CD14-positive monocyte (primary cell): ENCODE measurements at regions not wholly inside any gene's neighbourhood (a gene's known extent, or its start where the extent isn't known, plus 50 kb on each side); places are given as distances from the start of the nearest gene placed in this dataset.

Source experiments
- DNase-seq, 3 donors: peaks; one replicate each; pipeline ENCODE4 v3.0.0-alpha.2; 2011 to 2022
- H2AFZ ChIP-seq: 2 replicates; pipeline ENCODE4 v1.6.0; 2012; ENCODE audit warnings: mild to moderate bottlenecking, low read depth, low read length, inconsistent platforms; ENCODE audit not compliant: insufficient read depth, poor library complexity, severe bottlenecking
- H3K27ac ChIP-seq, 2 donors: 1 replicate in 1 of 2; 2 replicates in 1 of 2; pipeline ENCODE4 v1.5.1; 2012 to 2013; ENCODE audit warnings: low read length in 2 of 2, control low read depth in 1 of 2, inconsistent platforms in 1 of 2, low read depth in 1 of 2, mild to moderate bottlenecking in 1 of 2
- H3K27me3 ChIP-seq, 2 donors: one replicate each; pipeline versions ENCODE4 v1.6.0 to v1.6.1; 2011 to 2013; ENCODE audit warnings: low read length in 2 of 2; ENCODE audit not compliant: control insufficient read depth in 2 of 2, insufficient read depth in 2 of 2
- H3K36me3 ChIP-seq, 2 donors: replicated peaks in 1 of 2; 1 replicate in 1 of 2; 2 replicates in 1 of 2; pipeline versions ENCODE4 v1.5.1 to v1.6.1; 2012 to 2013; ENCODE audit warnings: low read length in 2 of 2, control low read depth in 1 of 2, inconsistent platforms in 1 of 2, mild to moderate bottlenecking in 1 of 2; ENCODE audit not compliant: insufficient read depth in 2 of 2, control insufficient read depth in 1 of 2
- H3K4me1 ChIP-seq, 2 donors: 1 replicate in 1 of 2; 2 replicates in 1 of 2; pipeline versions ENCODE4 v1.5.1 to v1.6.1; 2012 to 2013; ENCODE audit warnings: low read length in 2 of 2, control low read depth in 1 of 2, inconsistent platforms in 1 of 2, mild to moderate bottlenecking in 1 of 2, moderate library complexity in 1 of 2; ENCODE audit not compliant: insufficient read depth in 2 of 2, control insufficient read depth in 1 of 2
- H3K4me2 ChIP-seq: replicated peaks from 2 replicates; pipeline ENCODE3; 2012; ENCODE audit warnings: low read length, moderate library complexity, mild to moderate bottlenecking; ENCODE audit not compliant: poor library complexity, severe bottlenecking; ENCODE audit errors: extremely low read depth
- H3K4me3 ChIP-seq, 3 experiments: fragments of 200-600 bp in 1 of 3; sonication (generic) in 1 of 3; replicated peaks in 1 of 3; 1 replicate in 2 of 3; 2 replicates in 1 of 3; pipeline ENCODE4 v1.5.1; 2011 to 2013; ENCODE audit warnings: low read length in 3 of 3, mild to moderate bottlenecking in 3 of 3, control low read depth in 2 of 3, low read depth in 2 of 3, inconsistent platforms in 1 of 3, moderate library complexity in 1 of 3
- H3K79me2 ChIP-seq: 2 replicates; pipeline ENCODE4 v1.6.0; 2012; ENCODE audit warnings: mild to moderate bottlenecking, control low read depth, inconsistent platforms, low read length, moderate library complexity; ENCODE audit not compliant: insufficient read depth
- H3K9ac ChIP-seq: 2 replicates; pipeline ENCODE4 v1.6.0; 2017; ENCODE audit warnings: low read length, mild to moderate bottlenecking; ENCODE audit not compliant: insufficient read depth, poor library complexity, severe bottlenecking
- H3K9me3 ChIP-seq, 2 donors: replicated peaks in 1 of 2; 1 replicate in 1 of 2; 2 replicates in 1 of 2; pipeline versions ENCODE4 v1.5.1 to v1.6.1; 2012 to 2013; ENCODE audit warnings: low read length in 2 of 2, control low read depth in 1 of 2; ENCODE audit not compliant: control insufficient read depth in 1 of 2, insufficient read depth in 1 of 2
- H4K20me1 ChIP-seq: 2 replicates; pipeline ENCODE4 v1.6.0; 2012; ENCODE audit warnings: mild to moderate bottlenecking, low read length, control low read depth, moderate library complexity; ENCODE audit not compliant: insufficient read depth
- H3K27ac Mint-ChIP-seq, 7 donors: one replicate each; pipeline ENCODE4 v1.8.0; 2020; ENCODE audit warnings: mild to moderate bottlenecking in 7 of 7, mixed read lengths in 7 of 7, moderate library complexity in 6 of 7, inconsistent platforms in 2 of 7
- H3K27me3 Mint-ChIP-seq, 3 donors: one replicate each; pipeline ENCODE4 v1.8.0; 2021 to 2022; ENCODE audit warnings: low read depth in 3 of 3, mild to moderate bottlenecking in 3 of 3, mixed read lengths in 3 of 3, moderate library complexity in 3 of 3, inconsistent platforms in 1 of 3
- H3K36me3 Mint-ChIP-seq, 2 donors: one replicate each; pipeline ENCODE4 v1.8.0; 2020; ENCODE audit warnings: mixed read lengths in 2 of 2, inconsistent platforms in 1 of 2, mild to moderate bottlenecking in 1 of 2
- H3K4me1 Mint-ChIP-seq: one replicate; pipeline ENCODE4 v1.8.0; 2020; ENCODE audit warnings: mild to moderate bottlenecking, mixed read lengths
- H3K4me3 Mint-ChIP-seq, 2 donors: one replicate each; pipeline ENCODE4 v1.8.0; 2020; ENCODE audit warnings: mild to moderate bottlenecking in 2 of 2, mixed read lengths in 2 of 2, moderate library complexity in 1 of 2
- H3K9me3 Mint-ChIP-seq, 7 donors: one replicate each; pipeline ENCODE4 v1.8.0; 2020 to 2022; ENCODE audit warnings: mixed read lengths in 7 of 7, mild to moderate bottlenecking in 6 of 7, moderate library complexity in 6 of 7, inconsistent platforms in 2 of 7
- WGBS: methylation state at CpG from one replicate; pipeline ENCODE4 v1.1.5; 2013; ENCODE audit warnings: missing lambda C conversion rate; ENCODE audit not compliant: insufficient coverage; 5-methylcytosine and 5-hydroxymethylcytosine counted together
- intact Hi-C, 2 donors: fragments of 100-400 bp; cut with micrococcal nuclease; formaldehyde crosslinking; loops; one replicate each; pipeline versions ENCODE4 v1.15.0 to v1.15.1; 2023
- TF ChIP-seq, protein P1 (sequence below): fragments of 200-600 bp; IDR thresholded peaks from one replicate; pipeline ENCODE4 v1.8.0; 2022; ENCODE audit warnings: antibody characterized with exemption, mild to moderate bottlenecking

DNA sequence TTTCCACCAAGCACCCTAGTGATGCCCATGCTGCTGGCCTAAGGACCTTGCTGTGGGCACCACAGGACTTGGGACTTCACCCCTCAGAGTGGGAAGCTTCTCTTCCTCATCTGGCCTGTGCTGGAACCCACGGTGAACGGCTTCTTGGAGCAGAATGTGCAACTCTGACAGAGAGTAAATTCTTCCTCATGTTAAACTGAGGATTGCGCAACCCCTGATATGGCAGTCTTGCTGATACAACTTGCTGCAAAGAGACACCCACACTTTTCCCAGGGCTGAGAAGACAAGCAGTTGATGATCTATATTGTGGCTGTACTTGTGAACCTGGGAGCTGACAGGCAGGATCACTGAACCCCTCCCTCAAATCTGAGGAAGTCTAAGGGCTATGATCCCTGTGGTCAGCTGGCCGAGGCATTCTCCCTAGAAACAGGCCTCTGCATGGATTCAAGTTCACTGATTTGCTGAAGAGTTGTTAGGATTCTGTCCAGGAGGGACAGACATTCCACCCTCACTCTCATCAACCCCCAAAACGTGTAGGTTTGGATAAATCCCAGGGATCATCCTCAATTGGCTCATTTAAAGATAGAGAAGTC, 307.2 kb downstream of the MTRR start:
- Mint-ChIP-seq H3K9me3 (peaks cover 0 to 6% (median 3%) of the 10 kb centered on the region in 7 donors), H3K4me1 (peaks cover 5% of the 10 kb centered on the region), H3K36me3 (no peaks in the 10 kb centered on the region), H3K27me3 (peaks cover 0 to 2% (median 0%) of the 10 kb centered on the region in 3 donors), H3K27ac (no peak overlapping the region), H3K4me3 (no peak overlapping the region)
- Histone ChIP-seq H3K4me1 (no peaks in the 10 kb centered on the region), H3K79me2 (no peaks in the 10 kb centered on the region), H3K36me3 (no peaks in the 10 kb centered on the region), H2AFZ (no peak overlapping the region), H3K9ac (no peak overlapping the region), H3K9me3 (peaks cover 0 to 3% of the 10 kb centered on the region in 2 donors), H3K27ac (no peak overlapping the region), H3K27me3 (no peaks in the 10 kb centered on the region), H3K4me3 (no peak overlapping the region), H3K4me2 (no peak overlapping the region), H4K20me1 (no peaks in the 10 kb centered on the region)
- intact Hi-C loops = no loop called here
- DNase-seq = peak in 2 of 3 donors; percentile 1 to 20
- 5% methylated on average over 2 of the region's 5 CpGs for WGBS
- TF ChIP-seq, protein P1, sequence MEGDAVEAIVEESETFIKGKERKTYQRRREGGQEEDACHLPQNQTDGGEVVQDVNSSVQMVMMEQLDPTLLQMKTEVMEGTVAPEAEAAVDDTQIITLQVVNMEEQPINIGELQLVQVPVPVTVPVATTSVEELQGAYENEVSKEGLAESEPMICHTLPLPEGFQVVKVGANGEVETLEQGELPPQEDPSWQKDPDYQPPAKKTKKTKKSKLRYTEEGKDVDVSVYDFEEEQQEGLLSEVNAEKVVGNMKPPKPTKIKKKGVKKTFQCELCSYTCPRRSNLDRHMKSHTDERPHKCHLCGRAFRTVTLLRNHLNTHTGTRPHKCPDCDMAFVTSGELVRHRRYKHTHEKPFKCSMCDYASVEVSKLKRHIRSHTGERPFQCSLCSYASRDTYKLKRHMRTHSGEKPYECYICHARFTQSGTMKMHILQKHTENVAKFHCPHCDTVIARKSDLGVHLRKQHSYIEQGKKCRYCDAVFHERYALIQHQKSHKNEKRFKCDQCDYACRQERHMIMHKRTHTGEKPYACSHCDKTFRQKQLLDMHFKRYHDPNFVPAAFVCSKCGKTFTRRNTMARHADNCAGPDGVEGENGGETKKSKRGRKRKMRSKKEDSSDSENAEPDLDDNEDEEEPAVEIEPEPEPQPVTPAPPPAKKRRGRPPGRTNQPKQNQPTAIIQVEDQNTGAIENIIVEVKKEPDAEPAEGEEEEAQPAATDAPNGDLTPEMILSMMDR = no peak

DNA sequence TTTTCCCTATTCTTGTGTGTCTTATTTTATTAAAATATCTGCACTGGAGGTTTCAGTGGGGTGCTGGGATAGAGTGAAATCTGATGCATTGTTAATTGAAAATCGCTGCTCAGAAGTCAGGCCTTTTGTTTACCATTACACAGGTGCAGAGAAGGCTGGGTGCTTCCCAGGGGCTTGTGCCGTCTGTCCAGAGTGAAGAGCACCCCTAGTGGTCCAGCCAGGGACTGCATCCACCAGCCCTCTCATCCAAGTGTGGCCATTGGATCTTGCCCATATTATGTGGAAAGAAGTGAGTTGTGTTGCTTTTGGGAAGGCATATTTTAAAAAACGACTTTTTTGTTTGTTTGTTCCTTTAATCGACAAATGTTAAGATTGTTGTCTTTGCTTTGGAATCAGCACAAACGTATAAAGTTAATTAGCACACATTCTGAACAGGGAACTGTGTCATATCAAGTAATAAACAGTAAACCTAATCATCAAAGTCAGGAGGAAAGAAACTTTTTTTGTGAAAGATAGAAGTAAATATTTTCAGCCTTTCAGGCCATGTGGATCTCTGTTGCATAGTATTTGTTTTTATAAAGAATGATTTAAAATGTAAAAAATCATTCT, 315.6 kb downstream of the MTRR start:
- Mint-ChIP-seq H3K9me3 (peaks cover 2 to 15% (median 9%) of the 10 kb centered on the region in 7 donors), H3K27ac (no peak overlapping the region), H3K27me3 (peaks cover 0 to 4% (median 2%) of the 10 kb centered on the region in 3 donors), H3K4me3 (no peak overlapping the region), H3K36me3 (no peaks in the 10 kb centered on the region), H3K4me1 (no peaks in the 10 kb centered on the region)
- Histone ChIP-seq H3K9ac (no peak overlapping the region), H2AFZ (no peak overlapping the region), H3K27me3 (no peaks in the 10 kb centered on the region), H3K36me3 (no peaks in the 10 kb centered on the region), H4K20me1 (no peaks in the 10 kb centered on the region), H3K4me1 (no peaks in the 10 kb centered on the region), H3K9me3 (peaks cover 10 to 11% of the 10 kb centered on the region in 2 donors), H3K79me2 (no peaks in the 10 kb centered on the region), H3K27ac (no peak overlapping the region), H3K4me3 (no peak overlapping the region), H3K4me2 (no peak overlapping the region)
- intact Hi-C loops = no loop called here
- TF ChIP-seq, protein P1 = peak; percentile 74
- 0% methylated on average over 1 of the region's 5 CpGs for WGBS
- no peak for DNase-seq
